BE2C (cell line): ENCODE measurements at regions not wholly inside any gene's neighbourhood (a gene's known extent, or its start where the extent isn't known, plus 50 kb on each side); places are given as distances from the start of the nearest gene placed in this dataset.

Experiments used
- DNase-seq: peaks from one replicate; pipeline ENCODE4 v3.0.0-alpha.2; 2020
- H3K27me3 ChIP-seq: fragments of 250-450 bp; sonication (Bioruptor Pico); 2 replicates; pipeline ENCODE4 v1.5.1; 2020; ENCODE audit warnings: mild to moderate bottlenecking
- H3K36me3 ChIP-seq: fragments of 250-450 bp; sonication (Bioruptor Pico); 2 replicates; pipeline ENCODE4 v1.5.1; 2020; ENCODE audit warnings: mild to moderate bottlenecking
- H3K4me1 ChIP-seq: fragments of 250-450 bp; sonication (Bioruptor Pico); 2 replicates; pipeline ENCODE4 v1.5.1; 2020
- H3K4me3 ChIP-seq: 2 replicates; pipeline ENCODE4 v1.5.1; 2011; ENCODE audit warnings: low read depth, low read length
- H3K9me3 ChIP-seq: fragments of 250-450 bp; sonication (Bioruptor Pico); 2 replicates; pipeline ENCODE4 v1.5.1; 2020
- TF ChIP-seq, protein P1 (sequence below): IDR thresholded peaks from 2 replicates; pipeline ENCODE4 v1.5.1; 2012; ENCODE audit warnings: mild to moderate bottlenecking, low read depth, low read length

DNA sequence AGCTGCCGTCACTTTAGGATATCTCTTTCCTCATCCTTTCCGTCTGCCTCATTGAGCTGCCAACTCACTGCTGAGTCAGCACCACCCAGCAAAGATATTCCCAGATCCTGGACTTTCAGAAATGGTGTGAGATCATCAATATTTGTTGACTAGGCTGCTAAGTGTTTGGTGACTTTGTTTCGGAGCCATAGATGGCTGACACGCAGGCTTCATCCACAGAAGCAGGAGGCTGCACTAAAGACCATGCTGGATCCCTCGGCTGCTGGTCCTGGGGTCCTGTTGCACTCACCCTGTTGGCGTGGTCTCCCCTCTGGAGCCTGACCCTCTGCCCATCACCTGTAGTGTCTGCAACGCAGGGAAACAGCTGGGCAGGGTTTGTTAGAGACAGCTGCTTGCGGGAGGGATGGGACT is 96.5 kb downstream of the ERMARD start:
- Histone ChIP-seq H3K4me1 (no peaks in the 10 kb centered on the region), H3K4me3 (no peak overlapping the region), H3K9me3 (no peaks in the 10 kb centered on the region), H3K27me3 (peaks cover 21% of the 10 kb centered on the region), H3K36me3 (no peaks in the 10 kb centered on the region)
- TF ChIP-seq, protein P1, sequence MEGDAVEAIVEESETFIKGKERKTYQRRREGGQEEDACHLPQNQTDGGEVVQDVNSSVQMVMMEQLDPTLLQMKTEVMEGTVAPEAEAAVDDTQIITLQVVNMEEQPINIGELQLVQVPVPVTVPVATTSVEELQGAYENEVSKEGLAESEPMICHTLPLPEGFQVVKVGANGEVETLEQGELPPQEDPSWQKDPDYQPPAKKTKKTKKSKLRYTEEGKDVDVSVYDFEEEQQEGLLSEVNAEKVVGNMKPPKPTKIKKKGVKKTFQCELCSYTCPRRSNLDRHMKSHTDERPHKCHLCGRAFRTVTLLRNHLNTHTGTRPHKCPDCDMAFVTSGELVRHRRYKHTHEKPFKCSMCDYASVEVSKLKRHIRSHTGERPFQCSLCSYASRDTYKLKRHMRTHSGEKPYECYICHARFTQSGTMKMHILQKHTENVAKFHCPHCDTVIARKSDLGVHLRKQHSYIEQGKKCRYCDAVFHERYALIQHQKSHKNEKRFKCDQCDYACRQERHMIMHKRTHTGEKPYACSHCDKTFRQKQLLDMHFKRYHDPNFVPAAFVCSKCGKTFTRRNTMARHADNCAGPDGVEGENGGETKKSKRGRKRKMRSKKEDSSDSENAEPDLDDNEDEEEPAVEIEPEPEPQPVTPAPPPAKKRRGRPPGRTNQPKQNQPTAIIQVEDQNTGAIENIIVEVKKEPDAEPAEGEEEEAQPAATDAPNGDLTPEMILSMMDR: no peak
- no peak for DNase-seq

DNA sequence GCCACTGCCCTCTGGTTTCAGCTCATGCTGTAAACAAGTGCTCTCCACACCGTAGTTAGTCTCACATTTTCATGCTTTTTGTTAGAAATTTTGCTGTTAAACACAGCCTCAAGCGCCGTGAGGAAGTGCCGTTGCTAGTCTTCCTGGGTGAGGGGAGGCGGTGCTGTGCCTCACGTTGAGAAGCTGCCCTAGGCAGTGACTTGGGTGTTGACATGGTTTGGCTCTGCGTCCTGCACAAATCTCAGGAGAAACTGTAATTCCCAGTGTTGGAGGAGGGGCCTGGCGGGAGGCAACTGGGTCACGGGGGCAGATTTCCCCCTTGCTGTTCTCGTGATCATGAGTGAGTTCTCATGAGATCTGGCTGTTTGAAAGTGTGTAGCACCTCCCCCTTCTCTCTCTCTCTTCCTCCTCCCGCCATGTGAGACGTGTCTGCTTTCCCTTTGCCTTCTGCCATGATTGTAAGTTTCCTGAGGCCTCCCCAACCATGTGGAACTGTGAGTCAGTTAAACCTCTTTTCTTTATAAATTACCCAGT is 95.8 kb downstream of the ERMARD start:
- no peak for DNase-seq
- Histone ChIP-seq H3K4me3 (no peak overlapping the region), H3K9me3 (no peaks in the 10 kb centered on the region), H3K36me3 (no peaks in the 10 kb centered on the region), H3K27me3 (peaks cover 25% of the 10 kb centered on the region), H3K4me1 (no peaks in the 10 kb centered on the region)
- TF ChIP-seq, protein P1: no peak

DNA sequence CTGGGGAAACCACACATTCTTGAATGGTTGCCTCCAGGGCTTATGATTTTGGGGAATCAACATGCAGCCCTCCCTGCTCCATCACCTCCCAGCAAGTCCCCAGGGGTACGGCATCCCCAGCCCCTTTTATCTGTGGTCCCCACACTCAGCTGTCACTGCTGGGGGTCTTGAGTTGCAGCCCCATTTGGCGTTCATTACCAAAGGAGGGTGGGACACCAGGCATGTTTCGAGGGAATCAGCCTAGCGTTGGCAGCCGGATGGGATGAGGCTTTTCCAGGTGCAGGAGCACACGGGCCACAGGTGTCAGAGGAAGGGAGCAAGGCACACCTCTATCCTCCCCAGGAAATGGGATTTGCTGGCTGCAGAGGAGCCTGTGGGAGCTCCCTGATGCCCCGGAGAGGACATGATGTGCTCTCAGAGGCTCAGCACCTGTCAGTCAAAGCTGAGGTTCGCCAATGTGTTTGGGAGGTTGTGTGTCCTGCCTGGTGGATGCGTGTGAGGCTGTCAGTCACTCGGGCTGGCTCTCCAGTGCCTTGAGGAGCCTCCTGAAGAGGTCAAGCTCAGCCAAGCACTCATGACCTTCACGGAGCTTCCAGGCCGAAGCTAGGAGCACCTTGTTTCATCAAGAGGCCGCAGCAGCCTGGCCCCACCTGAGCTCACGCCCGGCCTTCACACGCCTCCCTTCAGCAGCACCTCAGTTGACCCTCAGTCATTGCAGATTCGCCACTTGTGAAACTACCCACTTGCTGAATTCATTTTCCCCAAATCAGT is 95.0 kb downstream of the ERMARD start:
- Histone ChIP-seq H3K4me1 (no peaks in the 10 kb centered on the region), H3K27me3 (peaks cover 25% of the 10 kb centered on the region), H3K4me3 (no peak overlapping the region), H3K36me3 (no peaks in the 10 kb centered on the region), H3K9me3 (no peaks in the 10 kb centered on the region)
- TF ChIP-seq, protein P1: no peak
- DNase-seq: no peak

DNA sequence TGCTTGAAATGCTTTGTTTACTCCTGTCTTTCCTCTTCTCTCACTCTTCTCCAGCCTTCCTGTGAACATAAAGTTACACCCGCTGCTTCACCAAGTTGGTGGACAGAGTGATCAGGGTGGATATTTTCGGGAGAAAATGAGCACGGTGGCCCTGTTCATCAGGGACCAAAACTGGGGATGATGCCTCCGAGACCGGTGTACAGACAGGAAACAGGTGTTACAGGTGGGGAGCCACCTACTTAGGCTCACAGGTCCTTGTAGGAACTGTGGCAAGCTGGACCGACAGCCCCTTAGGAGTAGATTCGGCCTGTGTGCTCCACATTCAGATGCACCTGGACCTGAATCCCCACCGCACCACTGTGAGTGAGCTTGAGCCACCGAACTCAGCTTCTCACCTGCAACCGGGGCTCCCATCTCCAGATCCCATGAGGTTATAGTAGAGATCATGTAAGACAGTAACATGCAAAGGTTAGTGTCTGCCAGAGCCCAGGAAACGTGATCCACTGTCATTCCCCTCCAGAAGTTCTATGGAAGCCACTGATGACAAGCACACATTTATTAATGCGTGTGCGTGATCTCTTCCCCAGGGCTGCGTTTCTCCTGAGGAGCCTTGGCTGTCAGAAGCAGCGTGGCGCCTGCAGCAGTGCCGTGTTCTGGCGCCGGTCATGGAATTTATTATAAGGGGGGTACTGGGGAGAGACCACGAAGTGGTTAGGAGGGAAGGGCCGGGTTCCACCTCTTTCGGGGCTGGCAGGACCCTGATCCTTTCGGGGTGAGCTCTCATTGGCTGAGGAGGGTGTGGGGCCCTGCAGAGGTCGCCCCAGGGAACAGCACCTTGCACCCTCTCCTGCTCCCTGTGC is 94.2 kb downstream of the ERMARD start:
- H3K27me3 ChIP-seq: peaks cover 25% of the 10 kb centered on the region

DNA sequence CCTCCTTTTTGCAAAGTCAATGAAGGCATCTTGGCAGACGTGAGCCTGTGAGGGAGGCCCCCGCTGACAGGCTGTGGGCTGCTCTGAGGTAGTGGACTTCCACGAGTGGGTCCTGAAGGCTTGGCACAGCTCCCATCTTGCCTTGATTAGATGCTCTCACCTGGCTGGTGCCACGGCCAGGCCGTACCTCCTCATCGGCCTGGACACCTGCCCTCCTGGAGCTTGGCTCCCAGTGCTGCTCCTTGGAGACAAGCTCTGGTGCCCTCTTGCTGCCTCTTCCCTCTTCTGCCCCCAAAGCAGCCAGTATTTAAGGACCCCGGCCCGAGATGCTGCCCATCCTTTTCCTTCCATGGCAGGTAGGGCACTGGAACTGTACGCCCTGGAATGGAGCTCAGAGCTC is 93.5 kb downstream of the ERMARD start:
- no peak overlapping the region for H3K4me3 ChIP-seq
- TF ChIP-seq, protein P1: no peak
- H3K27me3 ChIP-seq: peaks cover 25% of the 10 kb centered on the region
- H3K9me3 ChIP-seq: no peaks in the 10 kb centered on the region
- H3K36me3 ChIP-seq: no peaks in the 10 kb centered on the region
- DNase-seq: no peak
- H3K4me1 ChIP-seq: no peaks in the 10 kb centered on the region

More for the DNA sequence above, 94.2 kb downstream of the ERMARD start:
- no peaks in the 10 kb centered on the region for H3K9me3 ChIP-seq
- no peak overlapping the region for H3K4me3 ChIP-seq
- no peaks in the 10 kb centered on the region for H3K36me3 ChIP-seq
- DNase-seq: no peak
- H3K4me1 ChIP-seq: no peaks in the 10 kb centered on the region
- TF ChIP-seq, protein P1: no peak

DNA sequence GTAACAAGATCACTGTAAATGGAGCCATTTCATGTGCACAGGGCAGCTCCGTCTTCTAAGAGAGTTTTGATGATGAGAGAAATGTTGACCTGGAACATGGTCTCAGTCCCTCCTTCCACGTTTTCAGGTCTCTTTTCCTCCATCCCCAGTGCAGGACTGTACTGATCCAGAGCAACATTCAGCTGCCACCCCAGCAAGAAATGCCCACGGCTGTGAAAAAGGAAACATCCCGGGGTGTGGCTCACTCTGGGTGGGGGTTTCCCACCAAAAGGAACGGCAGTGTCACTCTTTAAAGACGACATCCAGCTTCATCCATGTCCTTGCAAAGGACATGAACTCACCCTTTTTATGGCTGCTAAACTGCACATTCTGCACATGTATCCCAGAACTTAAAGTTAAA is 92.6 kb downstream of the ERMARD start:
- TF ChIP-seq, protein P1: no peak
- no peaks in the 10 kb centered on the region for H3K4me1 ChIP-seq
- no peak overlapping the region for H3K4me3 ChIP-seq
- H3K9me3 ChIP-seq: no peaks in the 10 kb centered on the region
- DNase-seq: no peak
- no peaks in the 10 kb centered on the region for H3K36me3 ChIP-seq
- H3K27me3 ChIP-seq: peaks cover 30% of the 10 kb centered on the region
